ENCODE measurements at regions not wholly inside any gene's neighbourhood (a gene's known extent, or its start where the extent isn't known, plus 50 kb on each side); places are given as distances from the start of the nearest gene placed in this dataset.

DNA sequence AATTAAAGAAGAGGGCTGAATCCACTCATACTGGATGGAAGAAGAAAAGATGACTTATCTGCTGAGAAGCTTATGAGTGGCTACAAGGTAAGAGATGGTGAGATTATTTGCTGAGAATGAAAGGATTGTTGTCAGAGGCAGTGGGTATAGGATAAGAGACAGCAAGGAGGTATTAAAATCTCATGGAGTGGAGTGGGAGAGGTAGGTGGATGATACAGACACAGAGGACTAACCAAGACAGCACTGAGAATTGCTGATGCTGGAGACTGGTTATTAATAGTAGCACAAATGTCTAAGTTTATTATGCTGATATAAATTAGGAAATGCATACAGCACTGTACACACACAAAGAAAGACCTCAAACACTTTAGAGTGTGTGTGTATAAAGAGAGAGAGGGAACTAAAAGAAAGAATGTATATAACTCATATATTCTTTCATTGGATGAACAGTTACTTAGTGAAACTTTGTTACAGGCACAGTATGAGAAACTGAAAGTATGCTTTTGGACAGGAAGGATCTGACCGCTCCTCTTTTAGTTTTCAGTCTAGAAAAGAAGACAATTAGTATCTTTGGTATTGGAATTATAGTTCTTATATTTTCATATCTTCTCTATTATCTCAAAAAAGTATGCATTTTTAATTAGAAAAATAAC, 543.1 kb downstream of the LRFN5 start:
- Mint-ChIP-seq H3K27me3 (ENCODE audit: low read depth) (no peaks in the 10 kb centered on the region), H3K4me3 (no peak overlapping the region)

DNA sequence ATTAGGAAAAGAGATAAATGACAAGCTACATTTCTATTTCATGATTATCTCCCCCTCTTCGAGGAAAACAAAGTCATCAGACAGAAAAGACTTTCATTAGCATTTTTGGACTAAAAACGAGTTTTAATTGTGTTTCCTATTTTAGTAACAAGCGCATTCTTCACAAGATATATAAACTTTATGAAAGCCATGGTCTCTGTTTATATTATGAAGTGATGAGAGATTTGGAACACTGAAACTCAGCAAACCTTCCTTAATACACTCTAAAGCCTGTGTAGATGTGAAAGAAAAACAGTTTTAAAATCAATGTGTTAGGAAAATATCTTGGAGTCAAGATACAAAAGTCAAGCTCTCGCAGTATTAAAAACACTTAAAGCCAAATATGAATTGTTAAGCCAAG, 539.1 kb downstream of the LRFN5 start:
- Mint-ChIP-seq H3K4me1 (ENCODE audit: low read depth) (no peaks in the 10 kb centered on the region), H3K4me3 (no peak overlapping the region), H3K36me3 (ENCODE audit: insufficient read depth) (no peaks in the 10 kb centered on the region), H3K9me3 (peaks cover 4% of the 10 kb centered on the region), H3K27me3 (ENCODE audit: low read depth) (no peaks in the 10 kb centered on the region)
- ATAC-seq, result no peak
- no peak for DNase-seq

More for the DNA sequence above, 543.1 kb downstream of the LRFN5 start:
- Mint-ChIP-seq H3K36me3 (ENCODE audit: insufficient read depth) (no peaks in the 10 kb centered on the region), H3K9me3 (peaks cover 4% of the 10 kb centered on the region), H3K4me1 (ENCODE audit: low read depth) (no peaks in the 10 kb centered on the region)
- ATAC-seq, result no peak
- DNase-seq, result no peak

GRCh38 chr14:42143114-42143513, 536.4 kb downstream of the LRFN5 start:
- ATAC-seq, result no peak
- Mint-ChIP-seq H3K36me3 (ENCODE audit: insufficient read depth) (no peaks in the 10 kb centered on the region), H3K9me3 (peaks cover 4% of the 10 kb centered on the region), H3K27me3 (ENCODE audit: low read depth) (no peaks in the 10 kb centered on the region), H3K4me3 (no peak overlapping the region), H3K4me1 (ENCODE audit: low read depth) (no peaks in the 10 kb centered on the region)
- DNase-seq, result no peak

DNA sequence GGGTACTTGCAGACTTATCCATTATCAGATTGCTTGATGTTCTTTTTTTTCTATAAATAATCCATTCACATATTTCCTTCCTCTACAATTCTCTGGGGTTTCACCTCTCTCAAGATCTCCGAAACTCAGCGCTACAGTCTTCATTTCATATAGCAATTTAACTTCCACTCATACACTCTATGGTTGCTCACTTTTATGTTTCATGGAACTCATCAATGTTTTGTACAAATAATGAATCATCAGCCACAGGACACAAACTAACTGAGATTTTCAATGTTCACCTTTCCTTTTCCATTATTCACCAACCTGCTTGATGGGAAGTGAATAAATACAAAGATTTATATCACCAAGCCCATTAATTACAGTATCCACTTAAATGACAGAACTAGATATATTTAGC, 534.7 kb downstream of the LRFN5 start:
- DNase-seq (no peak), ATAC-seq (no peak)
- H3K4me1 Mint-ChIP-seq (ENCODE audit: low read depth), result no peaks in the 10 kb centered on the region
- no peaks in the 10 kb centered on the region for H3K36me3 Mint-ChIP-seq (ENCODE audit: insufficient read depth)
- H3K4me3 Mint-ChIP-seq, result no peak overlapping the region
- no peaks in the 10 kb centered on the region for H3K27me3 Mint-ChIP-seq (ENCODE audit: low read depth)
- peaks cover 4% of the 10 kb centered on the region for H3K9me3 Mint-ChIP-seq

- Mint-ChIP-seq H3K36me3 (ENCODE audit: insufficient read depth) (no peaks in the 10 kb centered on the region), H3K9me3 (peaks cover 4% of the 10 kb centered on the region), H3K4me3 (no peak overlapping the region), H3K4me1 (ENCODE audit: low read depth) (no peaks in the 10 kb centered on the region), H3K27me3 (ENCODE audit: low read depth) (no peaks in the 10 kb centered on the region)
- DNase-seq, result no peak
- no peak for ATAC-seq
Measured at GRCh38 chr14:42140831-42141279, 534.2 kb downstream of the LRFN5 start.

DNA sequence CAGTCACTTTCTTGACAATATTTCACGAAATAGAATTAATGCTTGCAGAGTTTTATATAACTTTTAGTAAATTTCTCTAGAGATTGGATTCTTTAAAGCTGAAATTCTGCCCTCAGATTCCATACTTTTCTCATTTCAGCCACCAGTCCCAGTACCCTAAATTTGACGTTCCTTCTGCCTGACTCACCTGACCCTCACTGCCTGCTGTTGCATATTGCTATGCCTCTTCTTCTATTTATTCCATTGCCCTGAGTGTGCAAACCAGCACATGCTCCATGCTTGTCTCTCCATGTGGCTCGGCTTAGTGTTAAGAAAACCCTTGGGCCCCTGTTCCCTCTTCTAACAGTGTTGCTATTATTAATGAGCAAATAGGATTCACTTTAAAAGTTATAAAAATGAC, 533.3 kb downstream of the LRFN5 start:
- no peak for DNase-seq
- Mint-ChIP-seq H3K4me1 (ENCODE audit: low read depth) (no peaks in the 10 kb centered on the region), H3K9me3 (no peaks in the 10 kb centered on the region), H3K36me3 (ENCODE audit: insufficient read depth) (no peaks in the 10 kb centered on the region), H3K27me3 (ENCODE audit: low read depth) (no peaks in the 10 kb centered on the region), H3K4me3 (no peak overlapping the region)
- no peak for ATAC-seq

DNA sequence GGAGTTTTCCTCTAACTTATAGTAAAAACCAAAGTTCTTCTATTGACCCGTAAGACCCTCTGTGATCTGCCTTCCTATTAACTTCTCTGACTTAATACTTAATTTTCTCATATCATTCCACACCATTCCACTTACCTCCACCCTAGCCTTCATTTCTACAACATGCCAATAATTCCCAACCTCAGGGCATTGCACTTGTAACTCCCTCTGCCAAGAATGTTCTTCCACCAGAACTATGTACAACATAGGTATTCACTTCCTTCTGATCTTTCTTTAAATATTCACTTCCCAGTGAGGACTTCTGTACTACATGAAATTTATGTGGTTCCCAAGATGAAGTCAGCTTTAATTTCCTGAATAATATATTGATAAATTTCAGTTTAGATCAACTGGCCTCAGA, 531.7 kb downstream of the LRFN5 start:
- no peaks in the 10 kb centered on the region for H3K27me3 Mint-ChIP-seq (ENCODE audit: low read depth)
- no peak for DNase-seq
- H3K4me3 Mint-ChIP-seq, result no peak overlapping the region
- no peaks in the 10 kb centered on the region for H3K9me3 Mint-ChIP-seq
- no peak for ATAC-seq
- no peaks in the 10 kb centered on the region for H3K4me1 Mint-ChIP-seq (ENCODE audit: low read depth)
- no peaks in the 10 kb centered on the region for H3K36me3 Mint-ChIP-seq (ENCODE audit: insufficient read depth)

DNA sequence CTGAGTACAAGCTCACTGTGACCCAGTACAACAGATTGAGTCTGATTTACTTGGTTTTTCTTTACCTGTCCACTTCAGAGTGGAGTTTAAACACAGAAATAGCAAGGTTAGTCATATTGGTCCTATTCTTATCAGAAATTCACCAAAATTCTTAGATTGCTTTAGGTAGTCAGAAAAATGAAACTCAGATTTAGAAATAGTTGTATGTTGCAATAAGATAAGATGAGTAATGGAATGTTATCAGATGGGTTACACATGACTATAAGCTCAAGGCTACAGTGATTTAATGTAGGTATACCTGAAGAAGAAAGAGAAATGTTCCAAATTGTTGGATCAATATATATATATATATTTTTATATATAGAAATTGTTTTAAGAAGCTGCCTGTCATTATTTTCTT, 524.1 kb downstream of the LRFN5 start:
- no peaks in the 10 kb centered on the region for H3K9me3 Mint-ChIP-seq
- H3K27me3 Mint-ChIP-seq (ENCODE audit: low read depth), result no peaks in the 10 kb centered on the region
- no peak for DNase-seq
- no peaks in the 10 kb centered on the region for H3K36me3 Mint-ChIP-seq (ENCODE audit: insufficient read depth)
- no peaks in the 10 kb centered on the region for H3K4me1 Mint-ChIP-seq (ENCODE audit: low read depth)
- H3K4me3 Mint-ChIP-seq, result no peak overlapping the region
- no peak for ATAC-seq

DNA sequence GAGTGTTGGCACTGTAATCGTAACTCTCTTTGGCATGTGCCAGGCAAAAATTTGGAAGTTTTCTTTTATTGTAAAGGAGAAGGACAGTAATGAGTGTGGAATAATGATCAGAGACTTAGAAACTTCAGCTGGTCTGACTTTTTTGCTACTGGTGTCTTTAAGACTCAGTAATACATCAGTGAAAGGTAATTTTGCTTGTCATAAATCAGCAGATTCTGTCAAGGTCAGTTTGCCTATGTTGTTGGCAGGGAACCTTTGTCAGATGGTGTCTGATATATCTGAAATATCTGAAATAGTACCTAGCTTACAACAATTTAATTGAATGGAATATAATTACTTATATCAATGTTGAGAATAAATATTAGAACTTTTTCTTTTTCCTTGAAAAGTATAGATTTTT, 516.9 kb downstream of the LRFN5 start:
- Mint-ChIP-seq H3K9me3 (peaks cover 9% of the 10 kb centered on the region), H3K4me3 (no peak overlapping the region)
- no peak for DNase-seq

GRCh38 chr14:42113358-42114069, 506.8 kb downstream of the LRFN5 start:
- Mint-ChIP-seq H3K27me3 (ENCODE audit: low read depth) (no peaks in the 10 kb centered on the region), H3K4me1 (ENCODE audit: low read depth) (no peaks in the 10 kb centered on the region), H3K9me3 (peaks cover 22% of the 10 kb centered on the region), H3K36me3 (ENCODE audit: insufficient read depth) (no peaks in the 10 kb centered on the region), H3K4me3 (no peak overlapping the region)
- DNase-seq (no peak), ATAC-seq (no peak)

More for the DNA sequence above, 516.9 kb downstream of the LRFN5 start:
- H3K4me1 Mint-ChIP-seq (ENCODE audit: low read depth), result no peaks in the 10 kb centered on the region
- ATAC-seq, result no peak
- no peaks in the 10 kb centered on the region for H3K36me3 Mint-ChIP-seq (ENCODE audit: insufficient read depth)
- H3K27me3 Mint-ChIP-seq (ENCODE audit: low read depth), result no peaks in the 10 kb centered on the region

- DNase-seq, result no peak
- no peaks in the 10 kb centered on the region for H3K27me3 Mint-ChIP-seq (ENCODE audit: low read depth)
- no peaks in the 10 kb centered on the region for H3K4me1 Mint-ChIP-seq (ENCODE audit: low read depth)
- no peak overlapping the region for H3K4me3 Mint-ChIP-seq
- H3K36me3 Mint-ChIP-seq (ENCODE audit: insufficient read depth), result no peaks in the 10 kb centered on the region
- peaks cover 23% of the 10 kb centered on the region for H3K9me3 Mint-ChIP-seq
- no peak for ATAC-seq
Measured at GRCh38 chr14:42112108-42112507, 505.4 kb downstream of the LRFN5 start.

DNA sequence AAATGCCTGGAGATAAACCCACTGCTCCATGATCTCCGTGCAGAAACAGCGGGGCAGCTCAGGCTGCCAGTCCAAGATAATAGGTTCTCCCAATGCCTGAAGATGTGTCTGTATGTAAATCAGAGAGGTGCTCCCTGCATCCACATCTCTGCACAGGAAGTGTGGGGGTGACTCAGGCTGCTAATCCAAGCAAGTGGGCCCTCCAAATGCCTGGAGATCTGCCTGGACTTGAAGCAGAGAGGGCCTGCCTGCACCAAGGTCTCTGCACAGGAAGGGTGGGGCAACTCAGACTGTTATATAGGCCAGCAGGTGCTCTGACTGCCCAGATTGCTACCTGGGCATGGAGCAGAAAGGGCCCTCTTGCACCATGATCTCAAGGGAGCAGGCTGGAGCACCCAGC, 504.7 kb downstream of the LRFN5 start:
- no peak overlapping the region for H3K4me3 Mint-ChIP-seq
- ATAC-seq, result no peak
- DNase-seq, result no peak
- H3K9me3 Mint-ChIP-seq, result peaks cover 23% of the 10 kb centered on the region
- no peaks in the 10 kb centered on the region for H3K4me1 Mint-ChIP-seq (ENCODE audit: low read depth)
- no peaks in the 10 kb centered on the region for H3K36me3 Mint-ChIP-seq (ENCODE audit: insufficient read depth)
- no peaks in the 10 kb centered on the region for H3K27me3 Mint-ChIP-seq (ENCODE audit: low read depth)

- no peak for DNase-seq
- ATAC-seq, result no peak
- Mint-ChIP-seq H3K9me3 (peaks cover 23% of the 10 kb centered on the region), H3K36me3 (ENCODE audit: insufficient read depth) (no peaks in the 10 kb centered on the region), H3K27me3 (ENCODE audit: low read depth) (no peaks in the 10 kb centered on the region), H3K4me1 (ENCODE audit: low read depth) (no peaks in the 10 kb centered on the region), H3K4me3 (no peak overlapping the region)
Measured at GRCh38 chr14:42110167-42110566, 503.5 kb downstream of the LRFN5 start.

GRCh38 chr14:42095155-42095554, 488.5 kb downstream of the LRFN5 start:
- DNase-seq, result no peak
- Mint-ChIP-seq H3K4me3 (no peak overlapping the region), H3K36me3 (ENCODE audit: insufficient read depth) (no peaks in the 10 kb centered on the region), H3K4me1 (ENCODE audit: low read depth) (no peaks in the 10 kb centered on the region), H3K27me3 (ENCODE audit: low read depth) (no peaks in the 10 kb centered on the region), H3K9me3 (peaks cover 9% of the 10 kb centered on the region)
- ATAC-seq, result no peak

GRCh38 chr14:42090122-42090521, 483.4 kb downstream of the LRFN5 start:
- no peaks in the 10 kb centered on the region for H3K9me3 Mint-ChIP-seq
- no peaks in the 10 kb centered on the region for H3K4me1 Mint-ChIP-seq (ENCODE audit: low read depth)

More at GRCh38 chr14:42090122-42090521, 483.4 kb downstream of the LRFN5 start:
- no peaks in the 10 kb centered on the region for H3K36me3 Mint-ChIP-seq (ENCODE audit: insufficient read depth)
- no peaks in the 10 kb centered on the region for H3K27me3 Mint-ChIP-seq (ENCODE audit: low read depth)
- no peak for DNase-seq
- H3K4me3 Mint-ChIP-seq, result no peak overlapping the region
- no peak for ATAC-seq
